Ectodermal cell (in vitro differentiated cells): ENCODE measurements at regions not wholly inside any gene's neighbourhood (a gene's known extent, or its start where the extent isn't known, plus 50 kb on each side); places are given as distances from the start of the nearest gene placed in this dataset.

Experiments
- H3K27ac ChIP-seq: 2 replicates; pipeline ENCODE4 v1.7.0; 2013; ENCODE audit warnings: mild to moderate bottlenecking, low read depth, low read length; ENCODE audit not compliant: insufficient read depth, poor library complexity, severe bottlenecking
- H3K27me3 ChIP-seq: 2 replicates; pipeline ENCODE4 v1.7.0; 2013; ENCODE audit warnings: mild to moderate bottlenecking, low read length; ENCODE audit not compliant: insufficient read depth, control insufficient read depth, poor library complexity, severe bottlenecking
- H3K36me3 ChIP-seq: one replicate; pipeline ENCODE4 v1.7.0; 2013; ENCODE audit warnings: low read length; ENCODE audit not compliant: control insufficient read depth, insufficient read depth
- H3K4me1 ChIP-seq: one replicate; pipeline ENCODE4 v1.7.0; 2013; ENCODE audit warnings: low read length; ENCODE audit not compliant: control insufficient read depth, insufficient read depth
- H3K4me3 ChIP-seq: 2 replicates; pipeline ENCODE4 v1.7.0; 2013; ENCODE audit warnings: low read depth, low read length, control low read depth; ENCODE audit not compliant: insufficient read depth
- H3K9me3 ChIP-seq: 2 replicates; pipeline ENCODE4 v1.7.0; 2013; ENCODE audit warnings: mild to moderate bottlenecking, low read length, moderate library complexity; ENCODE audit not compliant: control insufficient read depth
- WGBS, 2 experiments: methylation state at CpG; one replicate each; pipeline ENCODE4 v1.1.7; 2013; ENCODE audit warnings: missing lambda C conversion rate in 2 of 2; 5-methylcytosine and 5-hydroxymethylcytosine counted together

DNA sequence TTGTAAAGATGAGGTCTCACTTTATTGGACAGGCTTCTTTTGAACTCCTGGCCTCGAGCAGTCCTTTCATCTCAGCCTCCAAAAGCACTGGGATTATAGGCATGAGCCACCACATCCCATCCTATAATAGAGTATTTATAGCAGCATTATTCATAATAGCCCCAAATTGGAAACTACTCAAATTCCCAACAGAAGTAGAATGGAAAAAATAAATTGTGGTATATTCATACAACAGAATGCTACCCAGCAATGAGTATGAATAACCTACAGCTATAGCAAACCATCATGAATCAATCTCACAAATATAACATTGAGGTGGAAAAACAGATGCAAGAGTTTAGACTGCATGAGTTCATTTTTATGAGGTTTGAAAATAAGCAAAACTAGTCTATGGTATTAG is 84.8 kb upstream of the BTBD3 start:
- Histone ChIP-seq H3K4me3 (no peak overlapping the region), H3K9me3 (no peaks in the 10 kb centered on the region), H3K4me1 (no peaks in the 10 kb centered on the region), H3K27me3 (no peaks in the 10 kb centered on the region), H3K36me3 (no peaks in the 10 kb centered on the region), H3K27ac (no peak overlapping the region)
- WGBS, 2 experiments: 0% methylated on average over 1 of the region's 1 CpG

DNA sequence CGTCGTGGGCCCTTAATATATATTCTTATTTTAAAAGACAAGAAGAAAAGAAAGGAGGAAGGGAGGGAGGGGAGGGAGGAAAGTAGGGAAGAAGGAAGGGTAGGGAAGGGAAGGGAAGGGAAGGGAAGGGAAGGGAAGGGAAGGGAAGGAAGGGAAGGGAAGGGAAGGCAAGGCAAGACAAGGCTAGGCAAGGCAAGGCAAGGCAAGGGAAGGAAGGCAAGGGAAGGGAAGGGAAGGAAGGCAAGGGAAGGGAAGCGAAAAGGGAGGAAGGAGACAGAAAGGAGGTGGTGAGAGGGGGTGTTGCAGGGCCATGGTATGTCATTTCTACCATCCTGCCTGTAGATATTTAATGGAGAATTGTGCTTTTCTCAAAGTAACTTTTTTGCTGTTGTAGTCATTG is 83.9 kb upstream of the BTBD3 start:
- Histone ChIP-seq H3K36me3 (no peaks in the 10 kb centered on the region), H3K27ac (no peak overlapping the region), H3K4me1 (no peaks in the 10 kb centered on the region), H3K9me3 (no peaks in the 10 kb centered on the region), H3K27me3 (no peaks in the 10 kb centered on the region), H3K4me3 (no peak overlapping the region)
- 96 to 100% methylated on average over 1 of the region's 3 CpGs for WGBS, 2 experiments

DNA sequence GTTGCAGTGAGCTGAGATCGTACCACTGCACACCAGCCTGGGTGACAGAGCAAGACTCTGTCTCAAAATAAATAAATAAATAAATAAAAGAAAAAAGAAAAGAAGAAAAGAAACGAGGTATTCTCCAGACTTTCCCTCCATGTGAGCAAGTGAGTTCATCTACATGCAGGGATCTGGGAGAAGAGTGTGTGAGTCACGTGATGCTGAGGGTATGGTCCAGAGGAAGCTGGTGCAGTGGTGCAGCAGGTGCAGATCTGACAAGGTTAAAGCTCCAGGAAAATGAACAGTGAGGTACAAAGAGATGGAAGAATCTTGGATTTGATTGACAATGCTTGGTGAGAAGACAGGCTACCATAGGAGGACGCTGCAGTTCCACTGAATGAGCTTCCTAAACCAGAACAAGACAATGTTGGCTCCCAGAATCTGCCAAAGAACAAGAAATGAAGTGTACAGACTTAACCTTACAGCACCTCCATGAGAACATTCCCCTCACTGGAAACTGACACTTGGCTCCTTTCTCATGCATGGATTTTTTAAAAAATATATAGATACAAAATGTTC is 79.5 kb upstream of the BTBD3 start:
- WGBS, 2 experiments: 84 to 91% methylated on average over 3 of the region's 4 CpGs
- Histone ChIP-seq H3K27ac (no peak overlapping the region), H3K36me3 (no peaks in the 10 kb centered on the region), H3K4me3 (no peak overlapping the region), H3K9me3 (no peaks in the 10 kb centered on the region), H3K4me1 (no peaks in the 10 kb centered on the region), H3K27me3 (no peaks in the 10 kb centered on the region)

DNA sequence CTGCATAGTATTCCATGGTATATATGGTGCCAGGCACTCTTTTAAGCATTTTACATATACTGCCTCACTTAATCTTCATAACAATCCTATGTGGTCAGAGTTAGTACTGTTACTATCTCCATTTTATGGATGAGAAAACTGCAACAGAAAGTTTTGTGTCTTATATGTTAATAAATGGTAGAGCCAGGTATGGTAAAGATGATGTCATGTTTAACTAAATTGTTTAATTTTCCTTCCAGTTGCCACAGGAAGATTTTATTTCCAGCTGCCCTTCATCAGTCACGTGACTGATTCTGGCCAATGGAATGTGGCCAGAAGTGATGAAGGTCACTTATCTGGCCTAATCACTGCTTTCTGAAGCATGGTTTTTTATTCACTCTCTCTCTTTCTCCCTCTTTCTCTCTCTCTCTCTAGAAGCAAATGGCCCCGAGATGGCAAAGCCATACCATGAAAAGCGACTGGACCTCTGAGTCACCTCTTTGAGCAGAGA is 75.7 kb upstream of the BTBD3 start:
- Histone ChIP-seq H3K27me3 (no peaks in the 10 kb centered on the region), H3K4me1 (no peaks in the 10 kb centered on the region), H3K36me3 (no peaks in the 10 kb centered on the region), H3K27ac (no peak overlapping the region), H3K4me3 (no peak overlapping the region), H3K9me3 (no peaks in the 10 kb centered on the region)
- 92 to 96% methylated on average over 3 of the region's 3 CpGs for WGBS, 2 experiments

DNA sequence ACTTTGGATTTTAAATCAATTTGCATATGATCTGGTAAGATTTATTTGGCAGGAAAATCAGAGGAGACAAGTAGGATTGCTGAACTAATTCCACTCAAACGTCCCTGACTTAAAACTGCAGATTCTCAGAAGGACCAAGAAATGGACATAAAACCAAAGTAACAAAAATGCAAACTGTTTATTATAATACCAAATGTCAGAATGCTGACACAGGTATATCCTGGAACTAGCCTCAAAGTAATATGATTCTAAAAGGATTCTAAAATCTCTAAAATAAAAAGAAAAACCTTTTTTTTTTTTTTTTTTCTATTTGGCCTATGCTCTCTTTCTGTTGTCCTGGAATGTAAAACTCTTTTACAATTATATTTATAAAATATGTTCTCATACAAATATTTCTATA is 74.4 kb upstream of the BTBD3 start:
- no peaks in the 10 kb centered on the region for H3K4me1 ChIP-seq
- H3K4me3 ChIP-seq: no peak overlapping the region
- no peak overlapping the region for H3K27ac ChIP-seq
- no peaks in the 10 kb centered on the region for H3K9me3 ChIP-seq
- WGBS, 2 experiments: 100% methylated on average over 1 of the region's 1 CpG; no CpG with 5 or more reads in 1 of the 2 experiments
- no peaks in the 10 kb centered on the region for H3K27me3 ChIP-seq
- no peaks in the 10 kb centered on the region for H3K36me3 ChIP-seq

DNA sequence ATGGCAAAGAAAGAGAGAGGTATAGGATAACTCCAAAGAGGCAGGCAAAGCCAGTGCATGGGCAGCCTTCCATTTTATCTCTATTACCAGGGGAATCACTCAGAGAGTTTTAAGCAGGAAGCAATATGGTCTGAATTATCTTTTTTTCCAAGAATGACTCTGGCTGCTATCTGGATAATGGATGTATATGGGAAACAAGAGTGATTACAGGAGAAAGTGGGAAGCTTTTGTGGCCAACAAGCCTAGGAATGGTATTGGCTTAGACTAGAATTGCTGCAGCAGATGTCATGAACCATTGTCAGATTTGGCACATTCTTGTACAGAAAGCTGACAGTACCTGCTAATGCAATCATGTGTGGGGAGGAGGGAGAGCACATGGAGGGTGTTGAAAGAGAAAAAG is 73.0 kb upstream of the BTBD3 start:
- no peak overlapping the region for H3K4me3 ChIP-seq
- no peaks in the 10 kb centered on the region for H3K9me3 ChIP-seq

DNA sequence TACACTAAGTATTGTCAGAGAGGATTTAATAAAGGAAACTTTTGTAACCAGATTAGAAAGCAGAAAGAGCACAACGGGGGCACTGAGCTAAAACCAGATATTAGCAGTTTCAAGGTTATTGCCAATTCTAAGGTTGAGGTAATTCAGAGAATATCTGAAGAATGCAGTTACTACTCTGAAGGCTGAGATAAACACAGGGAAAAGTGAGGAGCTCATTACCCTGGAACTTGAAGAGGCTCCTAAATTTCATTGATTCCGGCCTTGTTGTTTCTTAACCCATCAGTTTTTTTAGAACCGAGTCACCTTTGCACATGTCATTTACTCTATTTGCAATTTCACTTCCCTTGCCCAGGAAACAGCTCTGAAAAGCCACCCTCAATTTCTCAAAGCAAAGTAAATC is 72.4 kb upstream of the BTBD3 start:
- Histone ChIP-seq H3K9me3 (no peaks in the 10 kb centered on the region), H3K36me3 (no peaks in the 10 kb centered on the region), H3K4me1 (no peaks in the 10 kb centered on the region), H3K4me3 (no peak overlapping the region), H3K27me3 (no peaks in the 10 kb centered on the region), H3K27ac (no peak overlapping the region)
- 73 to 75% methylated on average over 3 of the region's 3 CpGs for WGBS, 2 experiments

More for the DNA sequence above, 73.0 kb upstream of the BTBD3 start:
- Histone ChIP-seq H3K36me3 (no peaks in the 10 kb centered on the region), H3K27me3 (no peaks in the 10 kb centered on the region), H3K4me1 (no peaks in the 10 kb centered on the region), H3K27ac (no peak overlapping the region)

DNA sequence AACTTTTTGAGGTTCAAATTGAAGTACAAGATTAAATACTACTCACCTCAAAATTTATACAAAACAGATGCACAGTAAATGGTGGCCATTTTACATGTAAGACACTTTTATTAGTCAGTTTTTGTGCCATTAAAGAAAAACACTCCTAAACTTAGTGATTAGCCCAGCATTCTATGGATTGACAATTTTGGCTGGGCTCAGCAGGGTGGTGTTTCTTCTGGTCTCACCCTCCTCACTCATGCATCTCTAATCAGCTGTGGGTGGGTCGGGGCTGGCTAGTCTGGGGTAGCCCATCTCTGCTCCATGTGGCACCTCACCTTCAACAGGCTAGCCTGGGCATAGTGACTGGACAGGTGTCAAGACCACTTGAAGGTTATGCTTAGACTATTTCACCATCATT is 71.6 kb upstream of the BTBD3 start:
- H3K27ac ChIP-seq: no peak overlapping the region
- no peaks in the 10 kb centered on the region for H3K9me3 ChIP-seq
- H3K4me1 ChIP-seq: no peaks in the 10 kb centered on the region
- no peak overlapping the region for H3K4me3 ChIP-seq
- H3K27me3 ChIP-seq: no peaks in the 10 kb centered on the region
- WGBS, 2 experiments: 65 to 100% methylated on average over 1 of the region's 1 CpG
- H3K36me3 ChIP-seq: no peaks in the 10 kb centered on the region

DNA sequence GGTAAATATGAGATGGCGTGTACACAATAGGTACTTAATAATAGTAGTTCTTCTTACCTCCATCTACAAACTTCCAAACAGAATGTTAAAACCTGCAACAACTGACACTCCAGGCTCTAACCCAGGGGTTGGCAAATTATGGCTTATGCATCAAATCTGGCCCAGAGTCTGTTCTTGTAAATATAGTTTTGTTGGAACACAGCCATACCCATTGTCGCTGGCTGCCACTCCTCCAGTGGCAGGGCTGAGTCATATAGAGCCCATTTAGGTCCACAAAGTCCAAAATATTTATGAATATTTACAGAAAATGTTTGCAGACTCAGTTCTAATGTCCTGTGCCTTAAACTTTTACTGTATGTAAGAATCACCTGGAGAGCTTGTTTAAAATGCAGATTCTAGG is 69.9 kb upstream of the BTBD3 start:
- H3K27me3 ChIP-seq: no peaks in the 10 kb centered on the region

DNA sequence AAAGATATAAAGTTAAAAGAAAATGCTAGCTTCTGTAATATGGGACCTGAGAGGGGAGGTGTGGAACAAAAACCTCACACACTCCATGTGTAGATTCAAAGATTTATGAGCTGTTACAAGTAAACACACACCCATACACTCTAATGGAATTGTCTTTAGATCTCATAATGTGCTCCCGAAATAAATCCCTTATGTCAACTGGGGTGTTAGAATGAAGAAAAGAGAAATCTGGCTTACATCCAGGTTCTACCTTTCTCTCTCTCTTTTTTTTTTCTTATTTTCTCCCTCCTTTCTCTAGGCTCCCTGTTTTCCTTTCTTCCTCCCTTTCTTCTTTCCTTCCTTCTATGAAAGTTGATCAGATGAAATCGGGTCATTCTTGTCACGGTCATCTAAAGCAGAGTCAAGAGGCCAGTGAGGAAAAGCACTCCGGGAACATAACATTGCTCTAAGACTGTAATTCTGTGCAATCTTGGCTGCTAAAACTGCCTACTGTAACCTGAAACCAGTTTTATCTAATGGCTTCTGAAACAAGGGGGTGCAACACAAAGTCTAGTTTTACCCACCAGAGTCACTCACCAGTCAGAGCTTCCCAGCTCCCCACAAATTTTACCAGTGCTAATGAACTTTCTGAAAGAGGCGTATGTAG is 68.3 kb upstream of the BTBD3 start:
- WGBS, 2 experiments: 91 to 96% methylated on average over 5 of the region's 5 CpGs
- Histone ChIP-seq H3K9me3 (no peaks in the 10 kb centered on the region), H3K4me3 (no peak overlapping the region), H3K27ac (no peak overlapping the region), H3K4me1 (no peaks in the 10 kb centered on the region), H3K27me3 (no peaks in the 10 kb centered on the region), H3K36me3 (no peaks in the 10 kb centered on the region)

More for the DNA sequence above, 69.9 kb upstream of the BTBD3 start:
- Histone ChIP-seq H3K9me3 (no peaks in the 10 kb centered on the region), H3K36me3 (no peaks in the 10 kb centered on the region), H3K4me1 (no peaks in the 10 kb centered on the region), H3K27ac (no peak overlapping the region), H3K4me3 (no peak overlapping the region)
- 100% methylated on average over 1 of the region's 2 CpGs for WGBS, 2 experiments
